Adrenal gland (tissue), 5 donors: ENCODE measurements at regions not wholly inside any gene's neighbourhood (a gene's known extent, or its start where the extent isn't known, plus 50 kb on each side); places are given as distances from the start of the nearest gene placed in this dataset.

Experiments used
- POLR2A ChIP-seq, 2 donors: fragments of 450-650 bp; IDR thresholded peaks; one replicate each; pipeline ENCODE4 v1.6.1; 2017; ENCODE audit warnings: antibody characterized with exemption in 2 of 2, mild to moderate bottlenecking in 2 of 2, moderate library complexity in 1 of 2
- TF ChIP-seq, protein P1 (sequence below), 6 experiments: fragments of 450-650 bp in 4 of 6; fragments of 200-600 bp in 2 of 6; sonication (generic) in 1 of 6; IDR thresholded peaks; 1 replicate in 5 of 6; 2 replicates in 1 of 6; pipeline versions ENCODE4 v1.5.1 to v1.8.0; 2016 to 2021; ENCODE audit warnings: antibody characterized with exemption in 6 of 6, mild to moderate bottlenecking in 2 of 6, moderate library complexity in 1 of 6
- donor health status: DM: no; HTN: no; CAD: no.

- TF ChIP-seq, protein P1, sequence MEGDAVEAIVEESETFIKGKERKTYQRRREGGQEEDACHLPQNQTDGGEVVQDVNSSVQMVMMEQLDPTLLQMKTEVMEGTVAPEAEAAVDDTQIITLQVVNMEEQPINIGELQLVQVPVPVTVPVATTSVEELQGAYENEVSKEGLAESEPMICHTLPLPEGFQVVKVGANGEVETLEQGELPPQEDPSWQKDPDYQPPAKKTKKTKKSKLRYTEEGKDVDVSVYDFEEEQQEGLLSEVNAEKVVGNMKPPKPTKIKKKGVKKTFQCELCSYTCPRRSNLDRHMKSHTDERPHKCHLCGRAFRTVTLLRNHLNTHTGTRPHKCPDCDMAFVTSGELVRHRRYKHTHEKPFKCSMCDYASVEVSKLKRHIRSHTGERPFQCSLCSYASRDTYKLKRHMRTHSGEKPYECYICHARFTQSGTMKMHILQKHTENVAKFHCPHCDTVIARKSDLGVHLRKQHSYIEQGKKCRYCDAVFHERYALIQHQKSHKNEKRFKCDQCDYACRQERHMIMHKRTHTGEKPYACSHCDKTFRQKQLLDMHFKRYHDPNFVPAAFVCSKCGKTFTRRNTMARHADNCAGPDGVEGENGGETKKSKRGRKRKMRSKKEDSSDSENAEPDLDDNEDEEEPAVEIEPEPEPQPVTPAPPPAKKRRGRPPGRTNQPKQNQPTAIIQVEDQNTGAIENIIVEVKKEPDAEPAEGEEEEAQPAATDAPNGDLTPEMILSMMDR (IDR thresholded peaks at IDR 0.05) = no peak
- TF ChIP-seq POLR2A (IDR thresholded peaks at IDR 0.05) = no peak
Observed at GRCh38 chr13:40070357-40070756, 414.9 kb downstream of the COG6 start.
